Testis (tissue), 2 donors: ENCODE measurements at regions not wholly inside any gene's neighbourhood (a gene's known extent, or its start where the extent isn't known, plus 50 kb on each side); places are given as distances from the start of the nearest gene placed in this dataset.

Source experiments
- CTCF ChIP-seq, 3 experiments: fragments of 450-650 bp in 2 of 3; fragments of 200-600 bp in 1 of 3; sonication (generic) in 1 of 3; IDR thresholded peaks; one replicate each; pipeline ENCODE4 v1.5.1; 2016 to 2019; ENCODE audit warnings: antibody characterized with exemption in 3 of 3, mild to moderate bottlenecking in 2 of 3, moderate library complexity in 1 of 3
- POLR2A ChIP-seq: fragments of 450-650 bp; IDR thresholded peaks from one replicate; pipeline ENCODE4 v1.6.1; 2017; ENCODE audit warnings: antibody characterized with exemption, mild to moderate bottlenecking, moderate library complexity

- TF ChIP-seq POLR2A (no peak), CTCF (IDR thresholded peaks at IDR 0.05) (no peak)
These were observed 105.2 kb upstream of the GPR141 start for GRCh38 chr7:37578350-37578749.
